ACHN (cell line): ENCODE measurements at regions not wholly inside any gene's neighbourhood (a gene's known extent, or its start where the extent isn't known, plus 50 kb on each side); places are given as distances from the start of the nearest gene placed in this dataset.
A peak's percentile ranks its signal among the peaks of the same experiment; 100 is the strongest.
"Not testable (repeated sequence)": the region's sequence is repeated elsewhere in the genome, so short reads cannot be mapped to it uniquely, and the experiment has no call there.

Experiments
- DNase-seq: peaks from one replicate; pipeline ENCODE4 v3.0.0-alpha.2; 2015
- in situ Hi-C: cut with HindIII; loops from 2 replicates; pipeline ENCODE4 v1.10.0; 2017; ENCODE audit warnings: low sequenced_read_pairs, low pct_ligation_motif_present, low pct_unique_long_range_greater_than_20kb

DNA sequence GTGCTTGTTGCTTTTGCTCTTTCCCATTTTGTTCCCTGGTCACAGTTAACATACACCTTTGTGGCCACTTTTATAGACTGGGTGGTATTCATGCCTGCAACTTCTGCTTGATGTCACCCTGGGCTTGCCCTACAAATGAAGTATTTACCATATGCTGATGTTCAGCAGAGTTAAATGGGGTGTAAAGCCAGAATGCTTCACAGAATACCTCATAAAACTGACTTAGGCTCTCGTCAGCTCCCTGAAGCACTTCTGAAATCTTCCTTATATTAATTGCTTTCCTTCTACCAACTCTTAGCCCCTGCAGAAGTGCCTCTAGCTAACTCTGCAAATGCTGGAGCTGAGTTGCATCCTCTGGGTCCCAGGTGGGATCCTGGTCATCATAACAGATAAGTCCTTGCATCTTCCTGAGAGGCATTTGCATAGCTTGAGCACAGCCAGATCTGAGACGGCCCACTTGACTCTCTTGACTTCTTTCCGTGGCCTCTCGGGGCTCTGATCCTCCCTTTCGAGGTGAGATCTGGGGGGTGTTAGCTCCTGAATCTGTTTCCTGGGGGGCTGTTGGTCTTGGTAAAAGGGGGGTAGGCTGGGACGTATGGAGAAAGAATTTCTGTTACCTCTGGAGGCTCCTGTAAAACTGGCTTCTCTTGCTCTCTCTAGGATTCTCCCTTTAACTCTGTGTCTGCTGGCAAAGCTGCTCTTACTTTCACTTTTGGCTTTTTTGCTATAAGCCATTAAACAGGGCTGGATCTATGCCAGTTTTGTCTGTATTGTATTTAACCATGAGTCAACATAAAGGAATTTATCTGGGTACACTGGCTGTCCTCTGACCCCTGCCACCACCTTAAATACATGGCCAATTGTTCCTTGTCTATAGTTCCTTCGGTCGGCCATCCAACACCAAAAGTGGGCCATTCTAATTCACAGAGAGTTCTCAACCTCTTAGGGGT is 223.0 kb upstream of the SYNCRIP start:
- DNase-seq: peak; percentile 65
- in situ Hi-C loops: no loop called here

DNA sequence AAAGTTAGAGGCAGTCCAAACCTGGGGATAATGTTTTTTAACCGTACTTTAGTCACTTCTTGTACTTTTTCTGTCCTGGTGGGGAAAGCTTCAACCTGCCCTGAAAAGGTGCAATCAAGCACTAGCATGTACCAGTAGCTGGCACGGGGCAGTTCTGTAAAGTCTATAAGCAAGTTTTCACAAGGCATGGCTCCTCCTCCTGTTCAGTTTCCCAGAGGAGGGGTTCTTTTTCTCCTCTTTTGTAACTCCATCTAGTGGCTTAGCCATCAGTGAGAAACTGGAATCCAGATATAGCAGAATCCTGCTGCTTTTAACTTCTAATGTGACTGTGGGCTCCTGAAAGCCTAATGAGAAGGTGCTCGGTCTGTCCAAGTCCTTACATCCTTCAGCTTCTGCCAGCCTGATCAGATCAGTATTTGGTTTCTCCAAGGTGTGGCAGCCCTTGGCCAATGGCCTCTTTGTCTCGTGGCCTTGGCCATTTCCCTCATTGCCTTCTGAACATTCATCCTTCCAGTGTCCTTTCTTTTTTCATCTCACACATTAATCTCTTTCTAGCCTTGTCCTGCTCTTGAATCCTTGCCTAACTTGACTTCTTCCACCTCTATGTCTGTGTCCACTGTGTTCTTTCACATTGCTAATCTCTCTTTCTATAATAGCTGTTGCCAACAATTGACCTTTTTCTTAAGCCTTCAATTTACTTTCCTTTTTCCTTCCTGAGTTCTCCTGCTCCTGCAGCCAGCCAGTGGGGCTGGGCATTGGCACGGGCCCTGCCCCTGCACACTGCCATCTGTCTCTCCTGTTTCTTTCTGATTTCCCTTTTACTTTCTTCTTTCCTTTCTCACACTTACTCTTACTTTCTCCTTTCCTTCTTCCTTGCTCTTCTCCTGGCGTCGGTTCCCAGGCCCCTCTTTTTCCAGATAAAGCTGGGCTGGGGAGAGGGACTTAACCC is 222.0 kb upstream of the SYNCRIP start:
- DNase-seq: no peak
- in situ Hi-C loops: no loop called here

GRCh38 chr6:85856235-85856634 is 213.5 kb upstream of the SYNCRIP start:
- in situ Hi-C loops: no loop called here
- DNase-seq: no peak

GRCh38 chr6:85838351-85839119 is 195.8 kb upstream of the SYNCRIP start:
- in situ Hi-C loops, DNase-seq: not testable (repeated sequence)

- DNase-seq: no peak
- in situ Hi-C loops: no loop called here
Measured at GRCh38 chr6:85828973-85829372, 186.3 kb upstream of the SYNCRIP start.

- in situ Hi-C loops: no loop called here
- no peak for DNase-seq
Measured at GRCh38 chr6:85826997-85827396, 184.3 kb upstream of the SYNCRIP start.

- in situ Hi-C loops: no loop called here
- DNase-seq: no peak
Measured at GRCh38 chr6:85824329-85824728, 181.6 kb upstream of the SYNCRIP start.

GRCh38 chr6:85810558-85810957 is 167.9 kb upstream of the SYNCRIP start:
- no peak for DNase-seq
- in situ Hi-C loops: no loop called here

- no peak for DNase-seq
- in situ Hi-C loops: no loop called here
Measured at GRCh38 chr6:85803721-85804120, 161.0 kb upstream of the SYNCRIP start.

GRCh38 chr6:85802162-85802561 is 159.5 kb upstream of the SYNCRIP start:
- DNase-seq: no peak
- in situ Hi-C loops: no loop called here

GRCh38 chr6:85798931-85799652 is 156.4 kb upstream of the SYNCRIP start:
- in situ Hi-C loops: no loop called here
- DNase-seq: no peak

GRCh38 chr6:85797993-85798392 is 155.3 kb upstream of the SYNCRIP start:
- in situ Hi-C loops: no loop called here
- DNase-seq: no peak

DNA sequence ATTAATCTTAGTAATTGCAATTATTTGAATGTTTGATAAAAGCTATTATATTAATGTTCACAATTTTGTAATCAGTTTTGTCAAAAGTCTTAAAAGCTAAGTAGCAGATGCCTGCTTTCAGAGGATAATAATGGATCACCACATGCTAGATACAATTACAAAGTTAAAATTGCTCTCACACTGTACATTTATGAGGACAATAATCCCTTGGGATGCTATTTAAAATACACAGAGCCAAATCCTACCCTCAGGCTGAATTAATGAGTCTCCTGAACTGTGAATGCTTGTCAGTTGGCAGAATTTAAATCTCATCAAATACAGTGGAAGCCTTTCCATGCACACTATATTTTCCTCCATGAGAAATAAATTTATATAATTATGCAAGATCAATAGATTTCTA is 153.3 kb upstream of the SYNCRIP start:
- in situ Hi-C loops: no loop called here
- DNase-seq: no peak

GRCh38 chr6:85792254-85792653 is 149.6 kb upstream of the SYNCRIP start:
- no peak for DNase-seq
- in situ Hi-C loops: no loop called here

- in situ Hi-C loops: no loop called here
- no peak for DNase-seq
Measured at GRCh38 chr6:85775883-85776282, 133.2 kb upstream of the SYNCRIP start.

GRCh38 chr6:85772641-85773040 is 130.0 kb upstream of the SYNCRIP start:
- in situ Hi-C loops: no loop called here
- no peak for DNase-seq

DNA sequence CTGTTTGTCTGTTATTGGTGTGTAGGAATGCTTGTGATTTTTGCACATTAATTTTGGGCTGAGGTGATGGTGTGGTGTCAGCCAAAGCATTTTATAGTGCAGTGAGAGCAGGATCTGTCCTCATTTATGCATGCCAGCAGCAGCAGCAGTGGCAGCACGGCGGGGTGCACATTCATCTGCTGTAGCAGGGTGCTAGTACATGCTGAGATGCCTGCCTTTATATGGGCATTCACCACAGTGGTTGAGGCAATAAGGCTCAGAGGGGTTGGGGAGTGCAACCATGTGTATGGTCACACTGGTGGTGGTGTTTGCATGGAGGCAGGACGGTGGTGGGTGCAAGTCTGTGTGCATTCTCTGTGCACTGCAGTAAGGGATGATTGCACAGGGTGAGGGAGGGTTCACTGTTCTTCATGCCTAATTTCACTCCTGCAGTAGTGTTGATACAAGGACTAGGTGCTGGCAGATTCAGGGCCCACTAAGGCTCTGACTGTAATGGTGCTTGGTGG is 129.3 kb upstream of the SYNCRIP start:
- DNase-seq: no peak
- in situ Hi-C loops: no loop called here

- in situ Hi-C loops: no loop called here
- DNase-seq: no peak
Measured at GRCh38 chr6:85771455-85771854, 128.8 kb upstream of the SYNCRIP start.
